Progenitor cell of endocrine pancreas (in vitro differentiated cells): ENCODE measurements at regions not wholly inside any gene's neighbourhood (a gene's known extent, or its start where the extent isn't known, plus 50 kb on each side); places are given as distances from the start of the nearest gene placed in this dataset.
"Not testable (repeated sequence)": the region's sequence is repeated elsewhere in the genome, so short reads cannot be mapped to it uniquely, and the experiment has no call there.

Source experiments
- DNase-seq: peaks from one replicate; pipeline ENCODE4 v3.0.0; 2021; ENCODE audit warnings: low spot score; ENCODE audit not compliant: unreplicated experiment
- H3K27ac Mint-ChIP-seq: 2 replicates; pipeline ENCODE4 v1.8.0; 2021; ENCODE audit warnings: mild to moderate bottlenecking, moderate library complexity, mixed read lengths
- H3K27me3 Mint-ChIP-seq: 2 replicates; pipeline ENCODE4 v1.8.0; 2021; ENCODE audit warnings: mixed read lengths
- H3K36me3 Mint-ChIP-seq: 2 replicates; pipeline ENCODE4 v1.8.0; 2022; ENCODE audit warnings: mixed read lengths; ENCODE audit not compliant: insufficient read depth
- H3K4me1 Mint-ChIP-seq: 2 replicates; pipeline ENCODE4 v1.8.0; 2021; ENCODE audit warnings: low read depth, mixed read lengths
- H3K4me3 Mint-ChIP-seq: 2 replicates; pipeline ENCODE4 v1.8.0; 2021; ENCODE audit warnings: low read depth, mild to moderate bottlenecking, moderate library complexity, mixed read lengths
- H3K9me3 Mint-ChIP-seq: 2 replicates; pipeline ENCODE4 v1.8.0; 2021; ENCODE audit warnings: low read depth, mixed read lengths
- CTCF ChIP-seq: fragments of 200-600 bp; sonication (generic); IDR thresholded peaks from one replicate; pipeline ENCODE4 v1.5.0; 2021; ENCODE audit warnings: antibody characterized with exemption, mild to moderate bottlenecking; ENCODE audit not compliant: unreplicated experiment

DNA sequence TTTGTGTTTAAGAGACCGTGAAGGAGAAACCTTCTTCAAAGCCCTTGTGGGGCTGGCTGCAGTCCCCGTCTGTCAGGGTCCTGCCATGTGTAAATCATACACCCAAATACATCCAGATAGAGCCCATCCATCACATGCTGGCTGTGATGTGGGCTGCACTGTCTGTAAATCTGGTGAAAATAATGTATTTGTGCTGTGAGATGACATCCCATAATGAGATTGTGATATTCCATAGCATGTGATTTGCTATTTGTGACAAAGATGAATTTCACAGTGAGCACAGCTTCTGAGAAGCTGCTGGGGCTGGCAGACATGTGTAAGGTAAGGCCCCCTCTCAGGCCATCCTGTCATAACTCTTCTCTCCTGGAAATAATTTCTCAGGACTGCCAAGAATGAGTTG, 114.3 kb upstream of the MB21D2 start:
- peaks cover 16% of the 10 kb centered on the region for H3K27me3 Mint-ChIP-seq
- no peak overlapping the region for H3K4me3 Mint-ChIP-seq
- peaks cover 4% of the 10 kb centered on the region for H3K4me1 Mint-ChIP-seq
- DNase-seq: no peak
- no peaks in the 10 kb centered on the region for H3K9me3 Mint-ChIP-seq
- TF ChIP-seq CTCF: no peak
- H3K27ac Mint-ChIP-seq: no peak overlapping the region
- no peaks in the 10 kb centered on the region for H3K36me3 Mint-ChIP-seq

DNA sequence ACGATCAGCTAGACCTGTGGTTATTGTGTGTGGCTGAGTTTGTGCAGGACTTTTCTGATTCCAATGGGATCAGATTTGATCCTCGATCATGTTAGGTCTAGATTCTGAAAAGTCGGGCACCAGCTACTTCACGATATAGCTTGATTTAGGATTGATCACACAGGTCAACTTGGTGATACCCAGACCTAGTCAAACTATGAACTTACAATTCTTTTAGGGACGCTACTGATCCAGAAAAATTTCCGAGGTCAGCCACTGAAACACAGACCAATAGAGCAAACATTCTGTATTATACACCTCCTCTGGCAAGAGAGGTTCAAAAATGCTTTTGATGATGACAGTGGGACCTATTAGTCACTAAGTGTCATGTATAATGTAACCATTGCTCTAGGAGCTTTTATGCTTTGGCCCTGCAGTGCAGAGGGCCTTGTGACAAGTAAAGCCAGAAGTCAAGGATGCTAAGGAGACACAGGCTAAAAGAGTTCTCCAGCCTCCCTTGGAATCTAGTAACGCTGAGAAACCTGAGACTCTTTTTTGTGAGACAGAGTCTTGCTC, 115.6 kb upstream of the MB21D2 start:
- no peaks in the 10 kb centered on the region for H3K36me3 Mint-ChIP-seq
- no peaks in the 10 kb centered on the region for H3K9me3 Mint-ChIP-seq

GRCh38 chr3:193037828-193038227, 120.2 kb upstream of the MB21D2 start:
- H3K9me3 Mint-ChIP-seq: not testable (repeated sequence)

More for the DNA sequence above, 115.6 kb upstream of the MB21D2 start:
- H3K27ac Mint-ChIP-seq: no peak overlapping the region
- no peak for DNase-seq
- H3K4me1 Mint-ChIP-seq: peaks cover 1% of the 10 kb centered on the region
- H3K4me3 Mint-ChIP-seq: no peak overlapping the region
- H3K27me3 Mint-ChIP-seq: peaks cover 9% of the 10 kb centered on the region
- TF ChIP-seq CTCF: no peak

DNA sequence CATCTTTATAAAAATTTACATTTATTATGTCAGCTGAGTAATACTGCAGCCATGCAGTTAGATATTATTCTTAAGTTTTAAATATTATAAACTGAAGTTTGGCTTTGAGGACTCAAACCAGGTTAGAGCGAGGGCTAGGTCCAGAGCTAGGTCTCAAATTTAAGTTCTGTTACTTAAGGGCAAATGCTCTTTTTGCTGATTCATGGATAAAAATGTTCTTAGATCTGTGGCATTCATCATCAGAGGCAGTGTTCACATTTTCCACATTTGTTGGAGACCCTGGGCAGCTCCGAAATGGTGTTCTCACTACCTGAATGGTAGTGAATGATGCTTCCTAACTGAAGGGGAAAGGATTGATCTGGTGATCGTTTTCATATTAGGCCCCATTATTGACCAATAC, 121.4 kb upstream of the MB21D2 start:
- no peak overlapping the region for H3K27ac Mint-ChIP-seq
- no peak overlapping the region for H3K4me3 Mint-ChIP-seq
- H3K27me3 Mint-ChIP-seq: peaks cover 7% of the 10 kb centered on the region
- no peak for TF ChIP-seq CTCF
- no peaks in the 10 kb centered on the region for H3K9me3 Mint-ChIP-seq
- DNase-seq: no peak
- H3K36me3 Mint-ChIP-seq: no peaks in the 10 kb centered on the region
- H3K4me1 Mint-ChIP-seq: no peaks in the 10 kb centered on the region

More at GRCh38 chr3:193037828-193038227, 120.2 kb upstream of the MB21D2 start:
- H3K4me1 Mint-ChIP-seq, H3K27me3 Mint-ChIP-seq, H3K4me3 Mint-ChIP-seq, DNase-seq, H3K36me3 Mint-ChIP-seq, H3K27ac Mint-ChIP-seq: not testable (repeated sequence)

- TF ChIP-seq CTCF: peak; percentile 66
- no peaks in the 10 kb centered on the region for H3K36me3 Mint-ChIP-seq
- DNase-seq: no peak
- no peak overlapping the region for H3K27ac Mint-ChIP-seq
- no peak overlapping the region for H3K4me3 Mint-ChIP-seq
- no peaks in the 10 kb centered on the region for H3K27me3 Mint-ChIP-seq
- H3K4me1 Mint-ChIP-seq: no peaks in the 10 kb centered on the region
- H3K9me3 Mint-ChIP-seq: no peaks in the 10 kb centered on the region
Observed at GRCh38 chr3:193040836-193041672, 123.4 kb upstream of the MB21D2 start.

DNA sequence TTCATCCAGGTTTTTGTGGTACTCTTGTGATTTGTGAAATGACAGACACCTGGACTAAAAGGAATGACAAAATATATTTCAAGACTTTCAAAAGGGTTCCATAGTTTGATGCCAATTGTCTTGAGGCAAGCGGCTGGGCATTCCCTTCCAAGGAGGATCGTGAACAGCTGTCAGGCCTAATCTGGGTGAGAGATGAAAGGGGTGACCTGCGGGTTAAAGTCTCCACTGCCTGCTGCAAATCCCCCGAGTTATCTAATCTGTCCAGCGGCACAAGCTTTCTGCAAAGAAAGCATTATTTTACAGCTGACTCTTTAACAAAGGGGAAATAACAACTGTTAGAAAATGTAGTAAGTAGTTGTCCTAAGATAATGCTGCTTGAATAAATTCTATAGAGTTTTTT, 128.7 kb upstream of the MB21D2 start:
- no peak overlapping the region for H3K27ac Mint-ChIP-seq
- H3K4me1 Mint-ChIP-seq: peaks cover 3% of the 10 kb centered on the region
- H3K4me3 Mint-ChIP-seq: no peak overlapping the region
- H3K9me3 Mint-ChIP-seq: no peaks in the 10 kb centered on the region
- peaks cover 3% of the 10 kb centered on the region for H3K27me3 Mint-ChIP-seq
- H3K36me3 Mint-ChIP-seq: no peaks in the 10 kb centered on the region
- TF ChIP-seq CTCF: no peak
- DNase-seq: no peak

- not testable (repeated sequence) for H3K27me3 Mint-ChIP-seq, H3K4me1 Mint-ChIP-seq, DNase-seq, H3K27ac Mint-ChIP-seq, H3K9me3 Mint-ChIP-seq, H3K36me3 Mint-ChIP-seq, H3K4me3 Mint-ChIP-seq
Observed at GRCh38 chr3:193047461-193047860, 129.8 kb upstream of the MB21D2 start.
